H9 (cell line): ENCODE measurements at regions not wholly inside any gene's neighbourhood (a gene's known extent, or its start where the extent isn't known, plus 50 kb on each side); places are given as distances from the start of the nearest gene placed in this dataset.

Experiments
- DNase-seq: peaks from one replicate; pipeline ENCODE4 v3.0.0-alpha.2; 2017
- H2AFZ ChIP-seq: one replicate; pipeline ENCODE4 v1.6.1; 2013; ENCODE audit warnings: mild to moderate bottlenecking, low read length, control low read depth, moderate library complexity
- H2AK5ac ChIP-seq: 2 replicates; pipeline ENCODE4 v1.6.1; 2013; ENCODE audit warnings: low read length, control low read depth, mixed read lengths; ENCODE audit not compliant: insufficient read length
- H2BK120ac ChIP-seq: one replicate; pipeline ENCODE4 v1.6.1; 2013; ENCODE audit warnings: low read depth, mild to moderate bottlenecking, low read length, control low read depth, inconsistent platforms; ENCODE audit not compliant: poor library complexity, severe bottlenecking
- H2BK12ac ChIP-seq: 2 replicates; pipeline ENCODE4 v1.6.1; 2013; ENCODE audit warnings: low read length, control low read depth, mixed read lengths, low read depth; ENCODE audit not compliant: insufficient read length
- H2BK15ac ChIP-seq: 2 replicates; pipeline ENCODE4 v1.6.1; 2013; ENCODE audit warnings: low read depth, low read length, control low read depth
- H2BK20ac ChIP-seq: one replicate; pipeline ENCODE4 v1.6.1; 2013; ENCODE audit warnings: low read depth, mild to moderate bottlenecking, low read length, control low read depth, inconsistent platforms; ENCODE audit not compliant: poor library complexity, severe bottlenecking
- H2BK5ac ChIP-seq: 2 replicates; pipeline ENCODE4 v1.6.1; 2013; ENCODE audit warnings: low read length, control low read depth, mixed read lengths; ENCODE audit not compliant: insufficient read length
- H3K14ac ChIP-seq: 2 replicates; pipeline ENCODE4 v1.6.1; 2013; ENCODE audit warnings: low read length, control low read depth; ENCODE audit not compliant: insufficient read depth
- H3K18ac ChIP-seq: 2 replicates; pipeline ENCODE4 v1.6.1; 2013; ENCODE audit warnings: low read depth, mild to moderate bottlenecking, mixed read lengths, low read length, control low read depth; ENCODE audit not compliant: insufficient read length
- H3K23ac ChIP-seq: 2 replicates; pipeline ENCODE4 v1.6.1; 2013; ENCODE audit warnings: low read length, control low read depth, mixed read lengths, low read depth; ENCODE audit not compliant: insufficient read length
- H3K23me2 ChIP-seq: 2 replicates; pipeline ENCODE4 v1.6.1; 2013; ENCODE audit warnings: low read depth, mild to moderate bottlenecking, mixed read lengths, low read length, control low read depth; ENCODE audit not compliant: insufficient read length, poor library complexity, severe bottlenecking
- H3K27ac ChIP-seq: 2 replicates; pipeline ENCODE4 v1.5.1; 2013; ENCODE audit warnings: low read length, control low read depth, mixed read lengths, low read depth; ENCODE audit not compliant: insufficient read length
- H3K27me3 ChIP-seq: 2 replicates; pipeline ENCODE4 v1.6.1; 2013; ENCODE audit warnings: low read length, control low read depth, inconsistent platforms; ENCODE audit not compliant: insufficient read depth
- H3K4ac ChIP-seq: 2 replicates; pipeline ENCODE4 v1.6.1; 2013; ENCODE audit warnings: low read depth, mild to moderate bottlenecking, control low read depth, inconsistent platforms, low read length, moderate library complexity
- H3K4me1 ChIP-seq: 2 replicates; pipeline ENCODE4 v1.6.1; 2013; ENCODE audit warnings: low read length, control low read depth, inconsistent platforms; ENCODE audit not compliant: insufficient read depth
- H3K4me2 ChIP-seq: 2 replicates; pipeline ENCODE4 v1.6.1; 2013; ENCODE audit warnings: low read length, control low read depth, mixed read lengths; ENCODE audit not compliant: insufficient read length, insufficient read depth
- H3K56ac ChIP-seq: 2 replicates; pipeline ENCODE4 v1.6.1; 2013; ENCODE audit warnings: low read depth, mild to moderate bottlenecking, mixed read lengths, low read length, control low read depth; ENCODE audit not compliant: insufficient read length
- H3K79me1 ChIP-seq: 2 replicates; pipeline ENCODE4 v1.6.1; 2013; ENCODE audit warnings: low read depth, mild to moderate bottlenecking, moderate library complexity, low read length, control low read depth, inconsistent platforms; ENCODE audit not compliant: insufficient read depth, poor library complexity, severe bottlenecking
- H3K79me2 ChIP-seq: 2 replicates; pipeline ENCODE4 v1.6.1; 2013; ENCODE audit warnings: low read length, control low read depth, inconsistent platforms; ENCODE audit not compliant: insufficient read depth
- H3K9ac ChIP-seq: 2 replicates; pipeline ENCODE4 v1.6.1; 2013; ENCODE audit warnings: low read length, control low read depth, mixed read lengths; ENCODE audit not compliant: insufficient read length; ENCODE audit errors: extremely low read depth
- H3K9me3 ChIP-seq: one replicate; pipeline ENCODE4 v1.6.1; 2013; ENCODE audit warnings: low read depth, low read length, inconsistent platforms; ENCODE audit not compliant: control insufficient read depth
- H3T11ph ChIP-seq: one replicate; pipeline ENCODE4 v1.6.1; 2013; ENCODE audit warnings: mild to moderate bottlenecking, low read length, control low read depth, inconsistent platforms
- H4K20me1 ChIP-seq: one replicate; pipeline ENCODE4 v1.6.1; 2013; ENCODE audit not compliant: control insufficient read depth, insufficient read length, insufficient read depth
- H4K5ac ChIP-seq: 2 replicates; pipeline ENCODE4 v1.6.1; 2013; ENCODE audit warnings: low read depth, mild to moderate bottlenecking, mixed read lengths, low read length, control low read depth; ENCODE audit not compliant: insufficient read length
- H4K8ac ChIP-seq: replicated peaks from 2 replicates; pipeline ENCODE4 v1.6.1; 2013; ENCODE audit warnings: low read length, control low read depth, mixed read lengths, low read depth; ENCODE audit not compliant: insufficient read length
- H4K91ac ChIP-seq: 2 replicates; pipeline ENCODE4 v1.6.1; 2013; ENCODE audit warnings: low read depth, mild to moderate bottlenecking, moderate library complexity, mixed read lengths, low read length, control low read depth; ENCODE audit not compliant: insufficient read length
- H3K27ac Mint-ChIP-seq, 3 experiments: 2 replicates in 2 of 3; 3 replicates in 1 of 3; pipeline ENCODE4 v1.8.0; 2020 to 2021; ENCODE audit warnings: mixed read lengths in 3 of 3, mild to moderate bottlenecking in 1 of 3, moderate library complexity in 1 of 3
- H3K27me3 Mint-ChIP-seq: 2 replicates; pipeline ENCODE4 v1.8.0; 2021; ENCODE audit warnings: low read depth, mild to moderate bottlenecking, moderate library complexity, mixed read lengths
- H3K36me3 Mint-ChIP-seq, 3 experiments: 2 replicates in 2 of 3; 3 replicates in 1 of 3; pipeline ENCODE4 v1.8.0; 2020 to 2021; ENCODE audit warnings: low read depth in 3 of 3, mixed read lengths in 3 of 3; ENCODE audit not compliant: insufficient read depth in 1 of 3
- H3K4me1 Mint-ChIP-seq, 2 experiments: 2 replicates each; pipeline ENCODE4 v1.8.0; 2020; ENCODE audit warnings: mixed read lengths in 2 of 2
- H3K4me3 Mint-ChIP-seq, 2 experiments: 2 replicates in 1 of 2; 3 replicates in 1 of 2; pipeline ENCODE4 v1.8.0; 2020 to 2021; ENCODE audit warnings: mild to moderate bottlenecking in 2 of 2, mixed read lengths in 2 of 2, moderate library complexity in 1 of 2
- H3K9me3 Mint-ChIP-seq, 2 experiments: 2 replicates in 1 of 2; 3 replicates in 1 of 2; pipeline ENCODE4 v1.8.0; 2020; ENCODE audit warnings: mild to moderate bottlenecking in 2 of 2, mixed read lengths in 2 of 2, moderate library complexity in 1 of 2
- TF ChIP-seq, protein P1 (sequence below): fragments of 200-600 bp; sonication (generic); conservative IDR thresholded peaks from 3 replicates; pipeline ENCODE4 v1.8.0; 2021; ENCODE audit warnings: antibody characterized with exemption, mild to moderate bottlenecking

DNA sequence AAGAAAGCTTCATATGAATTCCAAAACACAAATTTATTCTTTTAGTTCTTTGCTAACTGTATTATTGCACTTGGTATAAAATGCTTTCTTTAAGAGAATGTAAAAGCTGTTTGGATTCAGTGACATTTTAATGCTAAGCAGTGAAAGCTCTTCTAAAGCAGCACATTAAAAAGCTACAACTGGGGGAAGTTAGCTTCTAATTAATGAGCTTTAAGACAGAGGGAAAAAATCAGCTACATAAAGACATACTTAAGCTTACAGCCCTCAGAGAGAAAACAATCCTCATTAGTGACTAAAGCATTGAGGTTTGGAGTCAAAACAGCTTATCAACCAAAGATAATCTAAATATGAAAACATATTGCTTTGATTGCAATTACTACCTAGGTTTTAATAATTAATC lies 1222.2 kb upstream of the SPRY2 start:
- no peak for DNase-seq
- Histone ChIP-seq H3K79me2 (no peaks in the 10 kb centered on the region), H2BK20ac (no peak overlapping the region), H3K4ac (no peak overlapping the region), H3K4me2 (no peak overlapping the region), H3K27me3 (no peaks in the 10 kb centered on the region), H2BK120ac (no peak overlapping the region), H3K4me1 (no peaks in the 10 kb centered on the region), H2BK5ac (no peak overlapping the region), H3K9me3 (no peaks in the 10 kb centered on the region), H3K18ac (no peak overlapping the region), H2AFZ (no peak overlapping the region), H4K20me1 (no peaks in the 10 kb centered on the region), H4K5ac (no peak overlapping the region), H3K23ac (no peak overlapping the region), H2AK5ac (no peak overlapping the region), H4K8ac (no peak overlapping the region), H3K79me1 (no peaks in the 10 kb centered on the region), H2BK12ac (no peak overlapping the region), H3K27ac (no peak overlapping the region), H3K9ac (no peak overlapping the region), H3T11ph (no peak overlapping the region), H3K56ac (no peak overlapping the region), H2BK15ac (no peak overlapping the region), H3K14ac (no peak overlapping the region), H4K91ac (no peak overlapping the region), H3K23me2 (no peaks in the 10 kb centered on the region)
- Mint-ChIP-seq H3K9me3 (peaks cover 0 to 4% of the 10 kb centered on the region in 2 experiments; a peak in 1 of 5 replicates), H3K4me1 (no peaks in the 10 kb centered on the region), H3K36me3 (no peaks in the 10 kb centered on the region), H3K27me3 (no peaks in the 10 kb centered on the region), H3K27ac (no peak overlapping the region), H3K4me3 (no peak overlapping the region)
- TF ChIP-seq, protein P1, sequence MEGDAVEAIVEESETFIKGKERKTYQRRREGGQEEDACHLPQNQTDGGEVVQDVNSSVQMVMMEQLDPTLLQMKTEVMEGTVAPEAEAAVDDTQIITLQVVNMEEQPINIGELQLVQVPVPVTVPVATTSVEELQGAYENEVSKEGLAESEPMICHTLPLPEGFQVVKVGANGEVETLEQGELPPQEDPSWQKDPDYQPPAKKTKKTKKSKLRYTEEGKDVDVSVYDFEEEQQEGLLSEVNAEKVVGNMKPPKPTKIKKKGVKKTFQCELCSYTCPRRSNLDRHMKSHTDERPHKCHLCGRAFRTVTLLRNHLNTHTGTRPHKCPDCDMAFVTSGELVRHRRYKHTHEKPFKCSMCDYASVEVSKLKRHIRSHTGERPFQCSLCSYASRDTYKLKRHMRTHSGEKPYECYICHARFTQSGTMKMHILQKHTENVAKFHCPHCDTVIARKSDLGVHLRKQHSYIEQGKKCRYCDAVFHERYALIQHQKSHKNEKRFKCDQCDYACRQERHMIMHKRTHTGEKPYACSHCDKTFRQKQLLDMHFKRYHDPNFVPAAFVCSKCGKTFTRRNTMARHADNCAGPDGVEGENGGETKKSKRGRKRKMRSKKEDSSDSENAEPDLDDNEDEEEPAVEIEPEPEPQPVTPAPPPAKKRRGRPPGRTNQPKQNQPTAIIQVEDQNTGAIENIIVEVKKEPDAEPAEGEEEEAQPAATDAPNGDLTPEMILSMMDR, result no peak
